IMR-90 (cell line): ENCODE measurements at regions not wholly inside any gene's neighbourhood (a gene's known extent, or its start where the extent isn't known, plus 50 kb on each side); places are given as distances from the start of the nearest gene placed in this dataset.

Source experiments
- ATAC-seq: fragments of 200-7000 bp; cut with Tn5 transposase; 2 replicates; pipeline ENCODE4 v1.9.1; 2020; ENCODE audit warnings: low read depth, mild to moderate bottlenecking, moderate library complexity
- BruUV-seq: library from RNA; stranded (reverse); fragments of 400-500 nt; replicated peaks from 2 replicates; lab custom pipeline; 2021; lab: Mats Ljungman, UMichigan
- CTCF ChIA-PET: fragments of 300-600 bp; formaldehyde crosslinking; extraction: SDS; loops from one replicate; lab custom pipeline; 2021; ENCODE audit warnings: antibody characterized with exemption; lab: Yijun Ruan, JAX
- POLR2A ChIA-PET: fragments of 300-600 bp; sonication (Branson Sonifier 250); formaldehyde crosslinking; loops from one replicate; lab custom pipeline; 2022; ENCODE audit warnings: antibody characterized with exemption; ENCODE audit not compliant: unreplicated experiment; lab: Charles Lee
- DNase-seq: peaks from one replicate; pipeline ENCODE4 v3.0.0; 2013
- H2AFZ ChIP-seq: replicated peaks from 2 replicates; pipeline ENCODE3; 2013; ENCODE audit warnings: low read length, mild to moderate bottlenecking; ENCODE audit not compliant: poor library complexity
- H2AK5ac ChIP-seq: 2 replicates; pipeline ENCODE4 v1.6.1; 2013; ENCODE audit warnings: low read depth, low read length, inconsistent platforms
- H2AK9ac ChIP-seq: replicated peaks from 2 replicates; pipeline ENCODE3; 2013; ENCODE audit warnings: mild to moderate bottlenecking, low read depth, low read length, moderate library complexity; ENCODE audit not compliant: poor library complexity
- H2BK120ac ChIP-seq: 2 replicates; pipeline ENCODE4 v1.6.1; 2013; ENCODE audit warnings: low read depth, low read length, inconsistent platforms
- H2BK15ac ChIP-seq: 3 replicates; pipeline ENCODE4 v1.6.1; 2013; ENCODE audit warnings: low read depth, low read length, inconsistent platforms
- H2BK20ac ChIP-seq: 2 replicates; pipeline ENCODE4 v1.6.1; 2013; ENCODE audit warnings: low read depth, mild to moderate bottlenecking, inconsistent platforms, low read length, moderate library complexity
- H2BK5ac ChIP-seq: 2 replicates; pipeline ENCODE4 v1.6.1; 2013; ENCODE audit warnings: mild to moderate bottlenecking, low read depth, low read length, inconsistent platforms; ENCODE audit not compliant: poor library complexity, severe bottlenecking
- H3K14ac ChIP-seq: replicated peaks from 2 replicates; pipeline ENCODE4 v1.6.1; 2013; ENCODE audit warnings: low read depth, low read length, inconsistent platforms
- H3K18ac ChIP-seq: 2 replicates; pipeline ENCODE4 v1.6.1; 2013; ENCODE audit warnings: low read depth, low read length, control low read depth
- H3K23ac ChIP-seq: 2 replicates; pipeline ENCODE4 v1.6.1; 2013; ENCODE audit warnings: low read depth, low read length, inconsistent platforms
- H3K27ac ChIP-seq: 2 replicates; pipeline ENCODE4 v1.5.1; 2013; ENCODE audit warnings: mild to moderate bottlenecking, control low read depth, low read length; ENCODE audit not compliant: insufficient read depth
- H3K27me3 ChIP-seq: 2 replicates; pipeline ENCODE4 v1.6.1; 2013; ENCODE audit warnings: low read length; ENCODE audit not compliant: control insufficient read depth, insufficient read depth
- H3K36me3 ChIP-seq: 2 replicates; pipeline ENCODE4 v1.6.1; 2013; ENCODE audit warnings: low read length, mixed read lengths; ENCODE audit not compliant: control insufficient read depth, insufficient read depth
- H3K4ac ChIP-seq: 2 replicates; pipeline ENCODE4 v1.6.1; 2013; ENCODE audit warnings: low read depth, low read length, inconsistent platforms
- H3K4me1 ChIP-seq: 2 replicates; pipeline ENCODE4 v1.6.1; 2013; ENCODE audit warnings: low read length, mixed read lengths; ENCODE audit not compliant: control insufficient read depth, insufficient read depth
- H3K4me2 ChIP-seq: 2 replicates; pipeline ENCODE4 v1.6.1; 2013; ENCODE audit warnings: low read depth, mild to moderate bottlenecking, control low read depth, low read length, moderate library complexity
- H3K4me3 ChIP-seq: 2 replicates; pipeline ENCODE4 v1.5.1; 2013; ENCODE audit warnings: low read depth, mild to moderate bottlenecking, control low read depth, low read length, moderate library complexity; ENCODE audit not compliant: insufficient read depth
- H3K56ac ChIP-seq: 2 replicates; pipeline ENCODE4 v1.6.1; 2013; ENCODE audit warnings: low read length, inconsistent platforms; ENCODE audit not compliant: insufficient read depth; ENCODE audit errors: extremely low read depth
- H3K79me1 ChIP-seq, 2 experiments: 2 replicates each; pipeline ENCODE4 v1.6.1; 2013; ENCODE audit warnings: low read length in 2 of 2, inconsistent platforms in 1 of 2, low read depth in 1 of 2
- H3K9ac ChIP-seq: 2 replicates; pipeline ENCODE4 v1.6.1; 2013; ENCODE audit warnings: low read depth, low read length, control low read depth
- H3K9me1 ChIP-seq: 2 replicates; pipeline ENCODE4 v1.6.1; 2013; ENCODE audit warnings: low read length, inconsistent platforms; ENCODE audit not compliant: insufficient read depth
- H3K9me3 ChIP-seq: 2 replicates; pipeline ENCODE4 v1.6.1; 2013; ENCODE audit warnings: low read length; ENCODE audit not compliant: control insufficient read depth, insufficient read depth
- H4K20me1 ChIP-seq: 2 replicates; pipeline ENCODE4 v1.6.1; 2013; ENCODE audit warnings: low read length, inconsistent platforms; ENCODE audit not compliant: insufficient read depth
- H4K5ac ChIP-seq: 2 replicates; pipeline ENCODE4 v1.6.1; 2013; ENCODE audit warnings: mild to moderate bottlenecking, low read depth, low read length, control low read depth
- H4K8ac ChIP-seq, 2 experiments: 2 replicates each; pipeline ENCODE4 v1.6.1; 2013; ENCODE audit warnings: low read depth in 2 of 2, low read length in 2 of 2, control low read depth in 1 of 2, inconsistent platforms in 1 of 2
- H4K91ac ChIP-seq: 2 replicates; pipeline ENCODE4 v1.6.1; 2013; ENCODE audit warnings: low read depth, low read length, inconsistent platforms; ENCODE audit not compliant: insufficient read depth
- BHLHE40 ChIP-seq: fragments of 150-350 bp; IDR thresholded peaks from 2 replicates; pipeline ENCODE4 v1.6.1; 2016; ENCODE audit warnings: mild to moderate bottlenecking, low read depth, low read length
- CEBPB ChIP-seq: IDR thresholded peaks from 2 replicates; pipeline ENCODE4 v1.6.1; 2012; ENCODE audit warnings: low read depth, low read length, improper control_type of control experiment
- MAFK ChIP-seq: IDR thresholded peaks from 2 replicates; pipeline ENCODE4 v1.6.1; 2012; ENCODE audit warnings: low read depth, low read length, improper control_type of control experiment
- MAZ ChIP-seq: IDR thresholded peaks from 2 replicates; pipeline ENCODE4 v1.6.1; 2012; ENCODE audit warnings: low read depth, mild to moderate bottlenecking, low read length, improper control_type of control experiment, moderate library complexity, borderline replicate concordance
- MXI1 ChIP-seq: IDR thresholded peaks from 2 replicates; pipeline ENCODE4 v1.6.1; 2012; ENCODE audit warnings: low read depth, mild to moderate bottlenecking, low read length, moderate library complexity, borderline replicate concordance
- NFE2L2 ChIP-seq: fragments of 150-350 bp; IDR thresholded peaks from 2 replicates; pipeline ENCODE4 v1.6.1; 2016; ENCODE audit warnings: low read depth, mild to moderate bottlenecking, low read length
- POLR2A ChIP-seq: IDR thresholded peaks from 2 replicates; pipeline ENCODE4 v1.6.1; 2012; ENCODE audit warnings: mild to moderate bottlenecking, low read depth, low read length
- RAD21 ChIP-seq: IDR thresholded peaks from 2 replicates; pipeline ENCODE4 v1.6.1; 2012; ENCODE audit warnings: low read length, improper control_type of control experiment
- RCOR1 ChIP-seq: IDR thresholded peaks from 2 replicates; pipeline ENCODE4 v1.6.1; 2012; ENCODE audit warnings: mild to moderate bottlenecking, low read length, improper control_type of control experiment; ENCODE audit not compliant: insufficient replicate concordance
- RFX5 ChIP-seq: IDR thresholded peaks from 2 replicates; pipeline ENCODE4 v1.8.0; 2012; ENCODE audit warnings: low read depth, mild to moderate bottlenecking, low read length, moderate library complexity
- SMC3 ChIP-seq: fragments of 150-350 bp; IDR thresholded peaks from 2 replicates; pipeline ENCODE4 v1.6.1; 2016; ENCODE audit warnings: low read depth, mild to moderate bottlenecking, antibody characterized with exemption, low read length, moderate library complexity
- dilution Hi-C: fragments of 300-500 bp; cut with HindIII; formaldehyde crosslinking; loops from one replicate; pipeline ENCODE4 v1.14.3; 2018; ENCODE audit warnings: low sequenced_read_pairs; ENCODE audit not compliant: unreplicated experiment
- in situ Hi-C: fragments of 300-500 bp; cut with MboI; formaldehyde crosslinking; loops from 3 replicates; pipeline ENCODE4 v1.14.3; 2019; ENCODE audit warnings: low sequenced_read_pairs, inconsistent platforms, mixed read lengths
- intact Hi-C: fragments of 100-400 bp; cut with micrococcal nuclease; formaldehyde crosslinking; loops from 2 replicates; pipeline ENCODE4 v1.10.0; 2022
- TF ChIP-seq, protein P1 (sequence below): fragments of 150-350 bp; IDR thresholded peaks from 2 replicates; pipeline ENCODE4 v1.6.1; 2017; ENCODE audit warnings: mild to moderate bottlenecking, antibody characterized with exemption, low read length, low read depth
- TF ChIP-seq, protein P2 (sequence below): fragments of 150-350 bp; IDR thresholded peaks from 2 replicates; pipeline ENCODE4 v1.6.1; 2016; ENCODE audit warnings: low read depth, mild to moderate bottlenecking, low read length, moderate library complexity, borderline replicate concordance

DNA sequence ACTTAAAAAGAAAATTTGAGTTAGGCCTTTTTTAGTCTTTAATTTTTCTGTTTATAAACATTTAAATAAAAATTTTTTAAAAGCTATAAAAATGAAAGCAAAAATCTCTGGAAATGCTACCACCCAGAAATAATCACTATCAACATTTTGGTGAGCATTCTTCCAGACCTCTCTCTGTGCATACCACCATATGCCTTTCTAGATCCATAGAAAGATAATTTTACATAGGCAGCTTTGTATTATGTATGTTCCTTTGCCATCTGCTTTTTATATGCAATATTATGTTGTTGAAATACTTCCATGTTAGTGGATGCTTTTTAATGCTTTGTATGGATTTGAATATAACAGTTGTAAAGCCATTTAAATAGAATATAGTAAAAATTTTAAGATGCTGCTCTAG is 496.7 kb upstream of the HTR1E start:
- no TSS peak for BruUV-seq
- intact Hi-C loops = no loop called here
- dilution Hi-C loops = no loop called here
- TF ChIP-seq RFX5 = no peak
- TF ChIP-seq NFE2L2 = no peak
- TF ChIP-seq MAFK = no peak
- TF ChIP-seq BHLHE40 = no peak
- TF ChIP-seq, protein P1, sequence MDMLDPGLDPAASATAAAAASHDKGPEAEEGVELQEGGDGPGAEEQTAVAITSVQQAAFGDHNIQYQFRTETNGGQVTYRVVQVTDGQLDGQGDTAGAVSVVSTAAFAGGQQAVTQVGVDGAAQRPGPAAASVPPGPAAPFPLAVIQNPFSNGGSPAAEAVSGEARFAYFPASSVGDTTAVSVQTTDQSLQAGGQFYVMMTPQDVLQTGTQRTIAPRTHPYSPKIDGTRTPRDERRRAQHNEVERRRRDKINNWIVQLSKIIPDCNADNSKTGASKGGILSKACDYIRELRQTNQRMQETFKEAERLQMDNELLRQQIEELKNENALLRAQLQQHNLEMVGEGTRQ = no peak
- TF ChIP-seq, protein P2, sequence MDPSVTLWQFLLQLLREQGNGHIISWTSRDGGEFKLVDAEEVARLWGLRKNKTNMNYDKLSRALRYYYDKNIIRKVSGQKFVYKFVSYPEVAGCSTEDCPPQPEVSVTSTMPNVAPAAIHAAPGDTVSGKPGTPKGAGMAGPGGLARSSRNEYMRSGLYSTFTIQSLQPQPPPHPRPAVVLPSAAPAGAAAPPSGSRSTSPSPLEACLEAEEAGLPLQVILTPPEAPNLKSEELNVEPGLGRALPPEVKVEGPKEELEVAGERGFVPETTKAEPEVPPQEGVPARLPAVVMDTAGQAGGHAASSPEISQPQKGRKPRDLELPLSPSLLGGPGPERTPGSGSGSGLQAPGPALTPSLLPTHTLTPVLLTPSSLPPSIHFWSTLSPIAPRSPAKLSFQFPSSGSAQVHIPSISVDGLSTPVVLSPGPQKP = no peak
- TF ChIP-seq SMC3 = no peak
- no peak for TF ChIP-seq POLR2A
- TF ChIP-seq CEBPB = no peak
- no peak for TF ChIP-seq MXI1
- TF ChIP-seq RCOR1 = no peak
- no peak for TF ChIP-seq MAZ
- TF ChIP-seq RAD21 = no peak
- Histone ChIP-seq H2BK120ac (no peak overlapping the region), H3K9me3 (peaks cover 8% of the 10 kb centered on the region), H3K18ac (no peak overlapping the region), H3K9me1 (no peaks in the 10 kb centered on the region), H3K27me3 (no peaks in the 10 kb centered on the region), H3K23ac (no peak overlapping the region), H4K91ac (no peak overlapping the region), H2BK5ac (no peak overlapping the region), H4K20me1 (no peaks in the 10 kb centered on the region), H3K4me3 (no peak overlapping the region), H3K9ac (no peak overlapping the region), H3K79me1 (no peaks in the 10 kb centered on the region), H3K4me2 (no peak overlapping the region), H3K14ac (no peak overlapping the region), H3K4me1 (no peaks in the 10 kb centered on the region), H2AK5ac (no peak overlapping the region), H2BK20ac (no peak overlapping the region), H3K27ac (no peak overlapping the region), H3K36me3 (no peaks in the 10 kb centered on the region), H3K4ac (no peak overlapping the region), H2AFZ (no peak overlapping the region), H2BK15ac (no peak overlapping the region), H4K8ac (no peak overlapping the region), H2AK9ac (no peak overlapping the region), H4K5ac (no peak overlapping the region), H3K56ac (no peak overlapping the region)
- in situ Hi-C loops = no loop called here
- ATAC-seq = no peak
- DNase-seq = no peak
- POLR2A ChIA-PET = no interaction called here
- CTCF ChIA-PET = no interaction called here
